ENCODE measurements at regions not wholly inside any gene's neighbourhood (a gene's known extent, or its start where the extent isn't known, plus 50 kb on each side); places are given as distances from the start of the nearest gene placed in this dataset.

- POLR2A ChIA-PET, result no interaction called here
- CTCF ChIA-PET, result no interaction called here
- TF ChIP-seq ATF2 (tag by site-specific recombination; IDR thresholded peaks at IDR 0.05; ENCODE audit: low read depth) (no peak), ZNF701 (tag by site-specific recombination; IDR thresholded peaks at IDR 0.05) (no peak), WT1 (tag by site-specific recombination; IDR thresholded peaks at IDR 0.05) (no peak), ZNF571 (tag by site-specific recombination; IDR thresholded peaks at IDR 0.05) (no peak), ZNF785 (tag by site-specific recombination; IDR thresholded peaks at IDR 0.05) (no peak), ZNF248 (tag by site-specific recombination; IDR thresholded peaks at IDR 0.05) (no peak), ZNF121 (tag by site-specific recombination; IDR thresholded peaks at IDR 0.05) (no peak), ZNF324 (tag by site-specific recombination; IDR thresholded peaks at IDR 0.05) (no peak), ZNF214 (tag by site-specific recombination; IDR thresholded peaks at IDR 0.05; ENCODE audit: borderline replicate concordance) (no peak), ZNF48 (tag by site-specific recombination; IDR thresholded peaks at IDR 0.05) (no peak)
- no peaks in the 10 kb centered on the region for H3K9me3 ChIP-seq (ENCODE audit: control insufficient read depth, insufficient read depth, low read depth, low read length)
- H3K4me1 ChIP-seq (ENCODE audit: control insufficient read depth, insufficient read depth, low read length), result no peaks in the 10 kb centered on the region
- H3K27ac ChIP-seq (ENCODE audit: extremely low read depth, low read depth, low read length), result no peak overlapping the region
- H3K4me3 ChIP-seq (ENCODE audit: low read depth, low read length), result no peak overlapping the region
- no peaks in the 10 kb centered on the region for H3K36me3 ChIP-seq (ENCODE audit: control insufficient read depth in 2 of 2, insufficient read depth in 1 of 2, low read length in 2 of 2)
Observed at GRCh38 chr2:17427401-17427800, 90.8 kb downstream of the RAD51AP2 start.

GRCh38 chr2:17426743-17427142, 91.5 kb downstream of the RAD51AP2 start:
- Histone ChIP-seq H3K27ac (ENCODE audit: extremely low read depth, low read depth, low read length) (no peak overlapping the region), H3K4me3 (ENCODE audit: low read depth, low read length) (no peak overlapping the region), H3K4me1 (ENCODE audit: control insufficient read depth, insufficient read depth, low read length) (no peaks in the 10 kb centered on the region), H3K9me3 (ENCODE audit: control insufficient read depth, insufficient read depth, low read depth, low read length) (no peaks in the 10 kb centered on the region), H3K36me3 (ENCODE audit: control insufficient read depth in 2 of 2, insufficient read depth in 1 of 2, low read length in 2 of 2) (no peaks in the 10 kb centered on the region)
- TF ChIP-seq PRDM4 (tag by site-specific recombination; IDR thresholded peaks at IDR 0.05) (no peak), ZNF48 (tag by site-specific recombination; IDR thresholded peaks at IDR 0.05) (no peak), PRDM2 (tag by site-specific recombination; IDR thresholded peaks at IDR 0.05; ENCODE audit: borderline replicate concordance) (no peak), AEBP2 (tag by site-specific recombination; IDR thresholded peaks at IDR 0.05; ENCODE audit: borderline replicate concordance) (no peak), ZNF10 (tag by site-specific recombination; IDR thresholded peaks at IDR 0.05) (no peak), ZNF148 (tag by site-specific recombination; IDR thresholded peaks at IDR 0.05; ENCODE audit: borderline replicate concordance) (no peak), ZNF26 (tag by site-specific recombination; IDR thresholded peaks at IDR 0.05) (no peak), MEIS1 (CRISPR knock-in tag; IDR thresholded peaks at IDR 0.05; ENCODE audit: borderline replicate concordance) (no peak)
- ChIA-PET POLR2A (no interaction called here), CTCF (interaction anchor here (0.5 kb wide), 1 partner anchor 153 kb away, joined by 3 read pairs; no protein-coding TSS in a partner anchor)
